Lower lobe of right lung (tissue), 2 donors: ENCODE measurements at regions not wholly inside any gene's neighbourhood (a gene's known extent, or its start where the extent isn't known, plus 50 kb on each side); places are given as distances from the start of the nearest gene placed in this dataset.

Experiments
- ATAC-seq, 2 donors: fragments of 200-7000 bp; cut with Tn5 transposase; one replicate each; pipeline ENCODE4 v1.9.1; 2020 to 2022; ENCODE audit warnings: mild to moderate bottlenecking in 2 of 2, moderate library complexity in 2 of 2
- DNase-seq: peaks from one replicate; pipeline ENCODE4 v3.0.0-alpha.2; 2020
- H3K27ac ChIP-seq: fragments of 200-600 bp; one replicate; pipeline ENCODE4 v1.8.0; 2022
- H3K27me3 ChIP-seq: fragments of 200-600 bp; one replicate; pipeline ENCODE4 v1.8.0; 2022; ENCODE audit warnings: low read depth
- H3K36me3 ChIP-seq: fragments of 200-600 bp; one replicate; pipeline ENCODE4 v1.8.0; 2022; ENCODE audit warnings: mild to moderate bottlenecking
- H3K4me1 ChIP-seq: fragments of 200-600 bp; one replicate; pipeline ENCODE4 v1.8.0; 2022
- H3K4me3 ChIP-seq: fragments of 200-600 bp; one replicate; pipeline ENCODE4 v1.8.0; 2022; ENCODE audit warnings: mild to moderate bottlenecking
- H3K9me3 ChIP-seq: fragments of 200-600 bp; one replicate; pipeline ENCODE4 v1.8.0; 2022
- CTCF ChIP-seq: fragments of 200-600 bp; IDR thresholded peaks from one replicate; pipeline ENCODE4 v1.8.0; 2022; ENCODE audit warnings: antibody characterized with exemption, mild to moderate bottlenecking
- intact Hi-C: fragments of 100-400 bp; cut with DNase I; formaldehyde crosslinking; loops from one replicate; pipeline ENCODE4 v1.11.0; 2022
- donor health status: DM: no; HTN: yes; CAD: no; lungs with severe emphysema.

- intact Hi-C loops, result no loop called here
- H3K4me3 ChIP-seq, result peak overlapping the region; percentile 58
- no peak for DNase-seq
These were observed 94.3 kb upstream of the PRNP start for GRCh38 chr20:4591975-4592315.

GRCh38 chr20:4585758-4586157, 100.5 kb upstream of the PRNP start:
- intact Hi-C loops, result no loop called here
- no peaks in the 10 kb centered on the region for H3K4me1 ChIP-seq
- H3K27me3 ChIP-seq, result no peaks in the 10 kb centered on the region
- DNase-seq (no peak), ATAC-seq (no peak)
- no peak overlapping the region for H3K4me3 ChIP-seq
- H3K27ac ChIP-seq, result no peak overlapping the region
- no peak for TF ChIP-seq CTCF
- no peaks in the 10 kb centered on the region for H3K9me3 ChIP-seq
- H3K36me3 ChIP-seq, result no peaks in the 10 kb centered on the region

More at GRCh38 chr20:4591975-4592315, 94.3 kb upstream of the PRNP start:
- Histone ChIP-seq H3K4me1 (peaks cover 15% of the 10 kb centered on the region), H3K27ac (no peak overlapping the region), H3K9me3 (no peaks in the 10 kb centered on the region), H3K27me3 (peaks cover 8% of the 10 kb centered on the region), H3K36me3 (no peaks in the 10 kb centered on the region)
- TF ChIP-seq CTCF, result no peak
- peak in 1 of 2 donors; percentile 33 for ATAC-seq

- H3K4me3 ChIP-seq, result no peak overlapping the region
- H3K36me3 ChIP-seq, result no peaks in the 10 kb centered on the region
- no peaks in the 10 kb centered on the region for H3K4me1 ChIP-seq
- no peaks in the 10 kb centered on the region for H3K27me3 ChIP-seq
- no peak for ATAC-seq
- no peak for TF ChIP-seq CTCF
- no peak overlapping the region for H3K27ac ChIP-seq
- intact Hi-C loops, result no loop called here
- no peak for DNase-seq
- H3K9me3 ChIP-seq, result no peaks in the 10 kb centered on the region
These were observed 101.0 kb upstream of the PRNP start for GRCh38 chr20:4585104-4585753.

- H3K4me3 ChIP-seq, result no peak overlapping the region
- intact Hi-C loops, result no loop called here
- H3K27me3 ChIP-seq, result no peaks in the 10 kb centered on the region
- no peaks in the 10 kb centered on the region for H3K9me3 ChIP-seq
- no peak for ATAC-seq
- H3K36me3 ChIP-seq, result no peaks in the 10 kb centered on the region
- TF ChIP-seq CTCF, result no peak
- no peak overlapping the region for H3K27ac ChIP-seq
- DNase-seq, result no peak
- no peaks in the 10 kb centered on the region for H3K4me1 ChIP-seq
These were observed 101.7 kb upstream of the PRNP start for GRCh38 chr20:4584510-4584909.

- TF ChIP-seq CTCF, result no peak
- Histone ChIP-seq H3K9me3 (no peaks in the 10 kb centered on the region), H3K4me1 (no peaks in the 10 kb centered on the region), H3K36me3 (no peaks in the 10 kb centered on the region), H3K27me3 (peaks cover 7% of the 10 kb centered on the region), H3K4me3 (no peak overlapping the region), H3K27ac (no peak overlapping the region)
- ATAC-seq (no peak), DNase-seq (no peak)
- intact Hi-C loops, result no loop called here
These were observed 104.4 kb upstream of the PRNP start for GRCh38 chr20:4581838-4582237.
